Prostate gland (tissue), 2 donors: ENCODE measurements at regions not wholly inside any gene's neighbourhood (a gene's known extent, or its start where the extent isn't known, plus 50 kb on each side); places are given as distances from the start of the nearest gene placed in this dataset.

ENCODE experiments used
- DNase-seq: peaks from one replicate; pipeline ENCODE4 v3.0.0-alpha.2; 2019; ENCODE audit warnings: low spot score
- H3K27ac ChIP-seq, 2 donors: fragments of 200-600 bp; sonication (generic); 2 replicates each; pipeline ENCODE4 v1.5.1; 2017 to 2019
- H3K27me3 ChIP-seq: fragments of 200-600 bp; sonication (generic); replicated peaks from 2 replicates; pipeline ENCODE4 v1.5.1; 2019; ENCODE audit not compliant: insufficient read depth
- H3K36me3 ChIP-seq, 2 donors: fragments of 200-600 bp; sonication (generic); 1 replicate in 1 of 2; 2 replicates in 1 of 2; pipeline versions ENCODE4 v1.5.1 to v1.8.1; 2017 to 2019
- H3K4me1 ChIP-seq: fragments of 200-600 bp; sonication (generic); replicated peaks from 2 replicates; pipeline ENCODE4 v1.5.1; 2019
- H3K4me3 ChIP-seq, 2 donors: fragments of 200-600 bp; sonication (generic); 2 replicates each; pipeline ENCODE4 v1.5.1; 2017 to 2019
- H3K9me3 ChIP-seq: fragments of 200-600 bp; sonication (generic); 2 replicates; pipeline ENCODE4 v1.5.1; 2017
- POLR2A ChIP-seq: fragments of 450-650 bp; IDR thresholded peaks from one replicate; pipeline ENCODE4 v1.6.1; 2016; ENCODE audit warnings: antibody characterized with exemption, mild to moderate bottlenecking
- POLR2AphosphoS5 ChIP-seq: sonication (generic); formaldehyde crosslinking; IDR thresholded peaks from one replicate; pipeline ENCODE4 v1.6.1; 2017; ENCODE audit warnings: antibody characterized with exemption
- WGBS: methylation state at CpG from one replicate; pipeline ENCODE4 v1.1.5; 2018; 5-methylcytosine and 5-hydroxymethylcytosine counted together
- intact Hi-C: fragments of 100-400 bp; cut with DNase I; formaldehyde crosslinking; loops from one replicate; pipeline ENCODE4 v1.14.2; 2022
- TF ChIP-seq, protein P1 (sequence below), 4 experiments: fragments of 200-600 bp in 2 of 4; fragments of 450-650 bp in 2 of 4; sonication (generic) in 2 of 4; IDR thresholded peaks; 1 replicate in 3 of 4; 2 replicates in 1 of 4; pipeline ENCODE4 v1.5.1; 2016 to 2019; ENCODE audit warnings: antibody characterized with exemption in 4 of 4, mild to moderate bottlenecking in 2 of 4, moderate library complexity in 2 of 4

DNA sequence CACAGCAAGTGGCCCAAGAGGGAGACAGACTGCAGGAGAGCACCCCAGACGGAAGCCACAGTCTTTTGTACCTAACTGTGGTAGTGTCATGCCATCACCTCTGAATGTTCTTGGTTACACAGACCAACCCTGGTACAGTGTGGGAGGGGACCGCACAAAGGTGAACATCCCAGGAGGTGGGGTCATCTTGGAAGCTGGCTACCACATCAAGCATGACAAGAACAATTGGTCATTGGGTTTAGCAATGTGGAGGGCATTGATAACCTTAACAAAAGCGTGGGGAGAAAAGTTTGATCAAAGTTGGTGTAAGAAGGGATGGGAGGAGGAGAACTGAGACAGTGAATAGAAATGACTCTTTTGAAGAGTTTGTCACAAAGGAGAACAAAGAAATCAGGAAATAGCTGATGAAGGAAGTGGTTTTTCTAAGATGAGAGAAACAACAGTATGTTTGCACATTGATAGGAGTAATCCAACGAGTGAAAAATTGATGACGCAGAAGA lies 87.1 kb upstream of the CACNA1E start:
- Histone ChIP-seq H3K9me3 (no peaks in the 10 kb centered on the region), H3K4me3 (no peak overlapping the region), H3K27me3 (peaks cover 2% of the 10 kb centered on the region), H3K36me3 (no peaks in the 10 kb centered on the region), H3K27ac (no peak overlapping the region), H3K4me1 (no peaks in the 10 kb centered on the region)
- TF ChIP-seq, protein P1, sequence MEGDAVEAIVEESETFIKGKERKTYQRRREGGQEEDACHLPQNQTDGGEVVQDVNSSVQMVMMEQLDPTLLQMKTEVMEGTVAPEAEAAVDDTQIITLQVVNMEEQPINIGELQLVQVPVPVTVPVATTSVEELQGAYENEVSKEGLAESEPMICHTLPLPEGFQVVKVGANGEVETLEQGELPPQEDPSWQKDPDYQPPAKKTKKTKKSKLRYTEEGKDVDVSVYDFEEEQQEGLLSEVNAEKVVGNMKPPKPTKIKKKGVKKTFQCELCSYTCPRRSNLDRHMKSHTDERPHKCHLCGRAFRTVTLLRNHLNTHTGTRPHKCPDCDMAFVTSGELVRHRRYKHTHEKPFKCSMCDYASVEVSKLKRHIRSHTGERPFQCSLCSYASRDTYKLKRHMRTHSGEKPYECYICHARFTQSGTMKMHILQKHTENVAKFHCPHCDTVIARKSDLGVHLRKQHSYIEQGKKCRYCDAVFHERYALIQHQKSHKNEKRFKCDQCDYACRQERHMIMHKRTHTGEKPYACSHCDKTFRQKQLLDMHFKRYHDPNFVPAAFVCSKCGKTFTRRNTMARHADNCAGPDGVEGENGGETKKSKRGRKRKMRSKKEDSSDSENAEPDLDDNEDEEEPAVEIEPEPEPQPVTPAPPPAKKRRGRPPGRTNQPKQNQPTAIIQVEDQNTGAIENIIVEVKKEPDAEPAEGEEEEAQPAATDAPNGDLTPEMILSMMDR (IDR thresholded peaks at IDR 0.05) = no peak
- no peak for TF ChIP-seq POLR2AphosphoS5
- no peak for TF ChIP-seq POLR2A
- intact Hi-C loops = no loop called here
- no peak for DNase-seq
- WGBS = 80% methylated on average over 5 of the region's 5 CpGs

DNA sequence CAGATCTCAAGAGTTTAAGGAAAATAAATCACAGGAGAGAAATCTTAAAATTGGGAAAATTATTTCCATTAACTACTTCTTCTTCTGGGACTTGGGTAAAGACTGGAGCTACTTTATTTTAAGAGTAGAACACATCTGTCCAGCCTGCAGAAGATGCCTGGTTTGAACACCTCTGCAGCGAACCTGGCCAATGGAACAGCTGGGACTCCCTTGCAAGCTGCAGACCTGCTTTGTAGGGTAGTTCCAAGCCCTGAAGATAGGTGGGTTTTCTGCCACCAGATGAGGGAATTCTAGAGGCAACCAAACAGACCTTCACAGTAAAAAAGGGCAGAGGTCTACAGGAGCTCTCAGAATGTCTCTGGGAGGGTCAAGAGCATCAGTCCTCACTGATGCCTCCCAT lies 86.5 kb upstream of the CACNA1E start:
- Histone ChIP-seq H3K36me3 (no peaks in the 10 kb centered on the region), H3K27ac (no peak overlapping the region), H3K4me1 (no peaks in the 10 kb centered on the region), H3K9me3 (no peaks in the 10 kb centered on the region), H3K27me3 (no peaks in the 10 kb centered on the region), H3K4me3 (no peak overlapping the region)
- no peak for DNase-seq
- WGBS = 93% methylated on average over 1 of the region's 1 CpG
- intact Hi-C loops = no loop called here
- TF ChIP-seq POLR2A = no peak
- TF ChIP-seq POLR2AphosphoS5 = no peak
- TF ChIP-seq, protein P1 (IDR thresholded peaks at IDR 0.05) = no peak

DNA sequence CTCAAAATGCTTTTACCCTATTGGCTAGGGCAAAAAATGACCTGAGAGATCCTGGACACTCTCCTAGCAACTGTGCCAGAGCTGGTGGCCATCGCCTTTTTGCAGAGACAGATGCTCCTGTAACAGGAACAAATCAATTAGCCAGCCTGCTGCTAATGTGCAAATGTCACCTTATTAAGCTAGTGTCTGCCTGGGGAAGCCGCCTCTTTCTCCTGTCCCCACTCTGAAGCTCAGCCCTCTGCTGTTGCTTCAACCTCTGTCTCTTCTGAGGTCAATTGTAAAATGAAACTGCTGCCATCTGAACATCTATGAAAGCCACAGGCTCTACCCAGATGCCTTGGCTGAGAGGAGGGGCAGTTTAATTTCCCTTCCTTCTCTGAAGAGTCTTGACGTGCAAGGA lies 85.5 kb upstream of the CACNA1E start:
- H3K9me3 ChIP-seq = no peaks in the 10 kb centered on the region
- no peak overlapping the region for H3K4me3 ChIP-seq
- no peak for DNase-seq
- H3K36me3 ChIP-seq = no peaks in the 10 kb centered on the region
- intact Hi-C loops = no loop called here
- no peaks in the 10 kb centered on the region for H3K4me1 ChIP-seq
- WGBS = 66% methylated on average over 3 of the region's 3 CpGs
- TF ChIP-seq POLR2A = no peak
- TF ChIP-seq POLR2AphosphoS5 = no peak
- TF ChIP-seq, protein P1 (IDR thresholded peaks at IDR 0.05) = no peak
- H3K27ac ChIP-seq = no peak overlapping the region
- H3K27me3 ChIP-seq = no peaks in the 10 kb centered on the region

DNA sequence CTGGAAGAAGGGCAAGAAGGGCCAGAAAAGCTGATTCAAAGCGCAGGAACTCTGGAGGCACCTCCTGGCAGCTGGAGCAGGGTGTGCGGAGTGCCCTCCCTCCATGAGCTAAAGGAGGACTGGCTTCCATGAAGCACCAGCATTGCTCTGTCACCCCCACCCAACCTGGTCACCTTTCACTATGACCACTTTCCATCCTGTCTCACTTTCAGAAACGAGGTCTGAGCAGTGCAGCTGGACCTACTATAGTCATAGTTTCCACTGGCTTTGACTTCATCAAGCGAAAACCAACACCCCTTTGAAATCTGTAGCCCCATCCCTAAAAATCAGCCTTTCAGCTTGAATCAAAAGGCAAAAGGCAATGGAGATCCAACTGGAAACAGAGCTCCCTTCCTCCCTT lies 84.8 kb upstream of the CACNA1E start:
- H3K4me3 ChIP-seq = no peak overlapping the region
- no peaks in the 10 kb centered on the region for H3K36me3 ChIP-seq
- TF ChIP-seq POLR2AphosphoS5 (no peak), POLR2A (no peak)
- TF ChIP-seq, protein P1 (IDR thresholded peaks at IDR 0.05) = no peak
- WGBS = 90% methylated on average over 4 of the region's 4 CpGs
- H3K9me3 ChIP-seq = no peaks in the 10 kb centered on the region
- no peak overlapping the region for H3K27ac ChIP-seq
- H3K27me3 ChIP-seq = no peaks in the 10 kb centered on the region
- no peaks in the 10 kb centered on the region for H3K4me1 ChIP-seq
- intact Hi-C loops = no loop called here
- no peak for DNase-seq

DNA sequence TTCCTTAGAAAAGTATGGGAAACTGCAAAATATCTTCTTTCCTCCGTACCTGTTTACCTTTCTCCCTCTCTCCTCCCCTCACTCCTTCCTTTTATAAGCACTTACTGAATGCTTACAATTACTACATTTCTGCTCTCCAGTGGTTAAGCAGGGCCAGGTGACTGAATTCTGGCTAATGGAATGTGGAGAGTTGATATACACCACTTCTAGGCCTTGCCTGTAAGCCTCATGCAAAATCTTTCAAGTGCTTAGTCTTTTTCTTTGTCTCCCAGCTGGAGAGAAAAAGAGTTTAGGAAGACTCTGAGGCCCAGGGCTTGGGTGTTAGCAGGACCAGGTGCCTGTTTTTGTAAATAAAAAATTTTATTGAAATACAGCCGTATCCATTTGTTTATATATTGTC lies 77.7 kb upstream of the CACNA1E start:
- Histone ChIP-seq H3K4me3 (no peak overlapping the region), H3K27ac (no peak overlapping the region), H3K4me1 (no peaks in the 10 kb centered on the region), H3K27me3 (no peaks in the 10 kb centered on the region), H3K9me3 (no peaks in the 10 kb centered on the region), H3K36me3 (no peaks in the 10 kb centered on the region)
- intact Hi-C loops = no loop called here
- WGBS = 58% methylated on average over 2 of the region's 2 CpGs
- TF ChIP-seq, protein P1 (IDR thresholded peaks at IDR 0.05) = no peak
- TF ChIP-seq POLR2A (no peak), POLR2AphosphoS5 (no peak)
- DNase-seq = no peak
